SK-N-SH (cell line): ENCODE measurements at regions not wholly inside any gene's neighbourhood (a gene's known extent, or its start where the extent isn't known, plus 50 kb on each side); places are given as distances from the start of the nearest gene placed in this dataset.

Source experiments
- CTCF ChIA-PET: fragments of 300-600, 350-600 bp; formaldehyde crosslinking; extraction: SDS; loops from one replicate; lab custom pipeline; 2021; lab: Yijun Ruan, JAX
- POLR2A ChIA-PET: fragments of 350-600 bp; sonication (Branson Sonifier 250); formaldehyde crosslinking; extraction: SDS; loops from one replicate; lab custom pipeline; 2020; ENCODE audit warnings: antibody characterized with exemption, inconsistent platforms; lab: Yijun Ruan, JAX
- DNase-seq: peaks from one replicate; pipeline ENCODE4 v3.0.0; 2012
- H2AFZ ChIP-seq: fragments of 200-600 bp; sonication (generic); 2 replicates; pipeline ENCODE4 v1.8.1; 2016; ENCODE audit warnings: antibody characterized with exemption, mild to moderate bottlenecking, low read depth
- H3F3A ChIP-seq: fragments of 200-600 bp; sonication (generic); replicated peaks from 2 replicates; pipeline ENCODE3; 2016; ENCODE audit warnings: antibody characterized with exemption, mild to moderate bottlenecking; ENCODE audit not compliant: insufficient read depth
- H3K27ac ChIP-seq, 2 experiments: fragments of 200-500 bp in 1 of 2; fragments of 200-600 bp in 1 of 2; sonication (Bioruptor generic) in 1 of 2; sonication (generic), shearing (Covaris generic) in 1 of 2; 2 replicates each; pipeline versions ENCODE4 v1.5.1 to v1.6.1; 2014 to 2016; ENCODE audit warnings: low read depth in 2 of 2, inconsistent platforms in 1 of 2, low read length in 1 of 2, mild to moderate bottlenecking in 1 of 2, mixed read lengths in 1 of 2
- H3K27me3 ChIP-seq: fragments of 200-600 bp; sonication (generic), shearing (Covaris generic); 2 replicates; pipeline ENCODE4 v1.6.1; 2016; ENCODE audit warnings: mixed run types; ENCODE audit not compliant: insufficient read depth
- H3K36me3 ChIP-seq, 2 experiments: fragments of 200-500 bp in 1 of 2; fragments of 200-600 bp in 1 of 2; sonication (Bioruptor generic) in 1 of 2; sonication (generic) in 1 of 2; replicated peaks in 1 of 2; 2 replicates each; pipeline versions ENCODE3 to v1.5.1; 2014 to 2016; ENCODE audit warnings: low read length in 1 of 2, mild to moderate bottlenecking in 1 of 2; ENCODE audit not compliant: insufficient read depth in 2 of 2, control insufficient read depth in 1 of 2
- H3K4me1 ChIP-seq, 2 experiments: fragments of 200-500 bp in 1 of 2; fragments of 200-600 bp in 1 of 2; sonication (Bioruptor generic) in 1 of 2; sonication (generic), shearing (Covaris generic) in 1 of 2; 2 replicates each; pipeline versions ENCODE4 v1.5.1 to v1.6.1; 2014 to 2016; ENCODE audit warnings: low read depth in 1 of 2, low read length in 1 of 2, mixed run types in 1 of 2; ENCODE audit not compliant: insufficient read depth in 2 of 2, control insufficient read depth in 1 of 2
- H3K4me2 ChIP-seq: fragments of 200-600 bp; sonication (generic), shearing (Covaris generic); 2 replicates; pipeline ENCODE4 v1.6.1; 2017; ENCODE audit warnings: mixed run types
- H3K4me3 ChIP-seq, 2 experiments: fragments of 200-500 bp in 1 of 2; fragments of 200-600 bp in 1 of 2; sonication (Bioruptor generic) in 1 of 2; sonication (generic), shearing (Covaris generic) in 1 of 2; 2 replicates each; pipeline versions ENCODE4 v1.5.1 to v1.8.1; 2014 to 2016; ENCODE audit warnings: low read depth in 2 of 2, inconsistent platforms in 1 of 2, low read length in 1 of 2, mild to moderate bottlenecking in 1 of 2, mixed read lengths in 1 of 2, moderate library complexity in 1 of 2
- H3K79me2 ChIP-seq: fragments of 200-600 bp; sonication (generic); 2 replicates; pipeline ENCODE4 v1.8.1; 2017; ENCODE audit warnings: mild to moderate bottlenecking; ENCODE audit not compliant: insufficient read depth
- H3K9ac ChIP-seq: fragments of 200-600 bp; sonication (generic); 2 replicates; pipeline ENCODE4 v1.6.1; 2017; ENCODE audit warnings: mixed run types
- H3K9me2 ChIP-seq: fragments of 200-600 bp; sonication (generic); 2 replicates; pipeline ENCODE4 v1.6.1; 2017; ENCODE audit warnings: mixed run types
- H3K9me3 ChIP-seq: fragments of 200-600 bp; sonication (generic); 2 replicates; pipeline ENCODE4 v1.6.1; 2017; ENCODE audit warnings: mixed run types, mild to moderate bottlenecking, moderate library complexity
- H4K20me1 ChIP-seq: fragments of 200-600 bp; sonication (generic); 2 replicates; pipeline ENCODE4 v1.6.1; 2017; ENCODE audit warnings: mild to moderate bottlenecking, mixed run types; ENCODE audit not compliant: insufficient read depth
- CHD2 ChIP-seq: fragments of 150-350 bp; IDR thresholded peaks from 2 replicates; pipeline ENCODE4 v1.6.1; 2018; ENCODE audit warnings: low read length; ENCODE audit not compliant: partially characterized antibody
- EZH2phosphoT487 ChIP-seq: fragments of 200-600 bp; sonication (generic); IDR thresholded peaks from 2 replicates; pipeline ENCODE4 v1.6.1; 2017; ENCODE audit warnings: low read depth, mixed run types, mild to moderate bottlenecking, antibody characterized with exemption, moderate library complexity, borderline replicate concordance
- FOXJ3 ChIP-seq: sonication (generic); formaldehyde crosslinking; IDR thresholded peaks from 2 replicates; pipeline ENCODE4 v1.5.1; 2020; ENCODE audit warnings: mild to moderate bottlenecking, missing genetic modification reagents
- GABPA ChIP-seq: IDR thresholded peaks from 2 replicates; pipeline ENCODE4 v1.4.0; 2012; ENCODE audit warnings: low read depth, mild to moderate bottlenecking
- NFIC ChIP-seq: IDR thresholded peaks from 2 replicates; pipeline ENCODE4 v1.4.0; 2012; ENCODE audit warnings: borderline replicate concordance
- TAF1 ChIP-seq: IDR thresholded peaks from 2 replicates; pipeline ENCODE4 v1.6.1; 2012; ENCODE audit warnings: low read depth, mild to moderate bottlenecking, low read length, moderate library complexity, borderline replicate concordance
- ZBTB33 ChIP-seq: IDR thresholded peaks from 2 replicates; pipeline ENCODE4 v1.4.0; 2012; ENCODE audit warnings: low read depth, borderline replicate concordance
- WGBS: methylation state at CpG from one replicate; pipeline ENCODE4 v1.1.6; 2017; ENCODE audit warnings: low lambda C conversion rate; 5-methylcytosine and 5-hydroxymethylcytosine counted together
- TF ChIP-seq, protein P1 (sequence below): IDR thresholded peaks from 2 replicates; pipeline ENCODE4 v1.4.0; 2012; ENCODE audit warnings: low read depth, borderline replicate concordance

DNA sequence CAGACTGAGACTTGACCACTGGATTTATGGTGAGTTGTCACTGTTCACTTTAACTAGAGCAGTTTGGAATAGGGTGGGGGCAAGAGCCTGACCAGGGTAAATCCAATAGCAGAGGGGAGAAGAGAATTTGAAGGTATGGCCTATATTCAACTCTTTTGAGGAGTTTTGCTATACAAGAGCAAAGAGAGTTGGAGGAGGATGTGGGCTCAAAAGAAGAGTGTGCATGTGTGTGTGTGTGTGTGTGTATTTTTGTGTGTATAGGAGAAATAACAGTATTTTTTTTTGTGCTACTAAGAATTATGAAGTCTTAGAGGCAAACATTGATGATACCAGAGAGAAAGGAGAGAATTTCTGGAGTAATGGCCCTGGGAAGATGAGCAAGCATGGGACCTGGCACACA, 164.8 kb upstream of the JUN start:
- no peaks in the 10 kb centered on the region for H3K9me2 ChIP-seq
- DNase-seq, result no peak
- no peak overlapping the region for H3K9ac ChIP-seq
- POLR2A ChIA-PET, result no interaction called here
- H3K79me2 ChIP-seq, result no peaks in the 10 kb centered on the region
- H3F3A ChIP-seq, result no peaks in the 10 kb centered on the region
- H3K36me3 ChIP-seq, result no peaks in the 10 kb centered on the region
- no peaks in the 10 kb centered on the region for H3K4me1 ChIP-seq
- H3K27me3 ChIP-seq, result no peaks in the 10 kb centered on the region
- CTCF ChIA-PET, result no interaction called here
- H4K20me1 ChIP-seq, result no peaks in the 10 kb centered on the region
- TF ChIP-seq FOXJ3 (CRISPR knock-in tag) (no peak), TAF1 (no peak), GABPA (no peak), NFIC (no peak), EZH2phosphoT487 (no peak), CHD2 (no peak)
- TF ChIP-seq, protein P1, sequence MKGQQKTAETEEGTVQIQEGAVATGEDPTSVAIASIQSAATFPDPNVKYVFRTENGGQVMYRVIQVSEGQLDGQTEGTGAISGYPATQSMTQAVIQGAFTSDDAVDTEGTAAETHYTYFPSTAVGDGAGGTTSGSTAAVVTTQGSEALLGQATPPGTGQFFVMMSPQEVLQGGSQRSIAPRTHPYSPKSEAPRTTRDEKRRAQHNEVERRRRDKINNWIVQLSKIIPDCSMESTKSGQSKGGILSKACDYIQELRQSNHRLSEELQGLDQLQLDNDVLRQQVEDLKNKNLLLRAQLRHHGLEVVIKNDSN, result no peak
- no peak overlapping the region for H3K27ac ChIP-seq
- H3K9me3 ChIP-seq, result no peaks in the 10 kb centered on the region
- H3K4me3 ChIP-seq, result no peak overlapping the region
- no peak overlapping the region for H3K4me2 ChIP-seq
- H2AFZ ChIP-seq, result no peak overlapping the region

DNA sequence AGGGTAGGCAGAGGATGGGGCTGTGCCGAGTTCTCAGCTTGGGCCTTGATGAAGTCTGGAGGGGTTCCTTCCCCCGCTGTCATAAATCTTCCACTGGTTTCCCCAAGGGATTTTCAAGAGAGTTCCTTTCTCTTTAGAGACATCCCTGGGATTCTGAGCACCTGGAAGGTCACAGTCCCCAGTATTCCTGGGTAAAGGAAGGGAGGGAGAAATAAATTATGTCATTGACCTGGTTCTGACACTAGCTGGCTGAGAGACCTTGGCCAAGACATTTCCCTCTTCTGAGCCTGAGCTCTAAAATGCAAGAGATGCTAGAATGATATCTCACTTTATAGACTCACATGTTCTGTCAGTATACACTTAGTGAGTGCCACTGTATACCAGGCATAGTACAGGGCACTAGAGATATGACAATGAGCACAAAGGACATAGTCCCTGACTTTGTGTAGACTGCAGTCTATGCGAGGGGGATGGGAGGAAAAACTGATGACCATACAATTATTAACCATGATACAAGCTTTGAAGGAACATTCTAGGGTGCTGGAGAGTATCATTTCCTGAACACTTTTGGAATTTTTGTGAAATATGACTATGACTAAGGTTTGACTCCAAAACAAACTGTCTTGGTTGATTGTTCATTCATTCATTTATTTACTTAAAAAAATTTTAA, 165.8 kb upstream of the JUN start:
- Histone ChIP-seq H3K27me3 (no peaks in the 10 kb centered on the region), H2AFZ (no peak overlapping the region), H3K4me3 (no peak overlapping the region), H3K36me3 (no peaks in the 10 kb centered on the region), H3K9me2 (no peaks in the 10 kb centered on the region), H3K4me1 (no peaks in the 10 kb centered on the region), H3F3A (no peaks in the 10 kb centered on the region), H3K79me2 (no peaks in the 10 kb centered on the region), H3K4me2 (no peak overlapping the region), H4K20me1 (no peaks in the 10 kb centered on the region), H3K9ac (no peak overlapping the region)
- CTCF ChIA-PET, result no interaction called here
- no peak for DNase-seq
- WGBS, result 90% methylated on average over 3 of the region's 3 CpGs
- POLR2A ChIA-PET, result no interaction called here
- TF ChIP-seq, protein P1, result no peak
- TF ChIP-seq NFIC (no peak), ZBTB33 (no peak)
- TF ChIP-seq, all 33 proteins: peak for 0
- no peak overlapping the region for H3K27ac ChIP-seq
- H3K9me3 ChIP-seq, result no peaks in the 10 kb centered on the region
